Gastroesophageal sphincter (tissue), 4 donors: ENCODE measurements at regions not wholly inside any gene's neighbourhood (a gene's known extent, or its start where the extent isn't known, plus 50 kb on each side); places are given as distances from the start of the nearest gene placed in this dataset.

Source experiments
- ATAC-seq: fragments of 150-250 bp; one replicate; pipeline ENCODE4 v1.9.1; 2016; ENCODE audit warnings: mild to moderate bottlenecking, moderate library complexity
- H3K27ac ChIP-seq, 4 donors: fragments of 200-600 bp; sonication (generic) in 3 of 4; 1 replicate in 3 of 4; 2 replicates in 1 of 4; pipeline ENCODE4 v1.5.1; 2016 to 2019
- H3K27me3 ChIP-seq: fragments of 200-600 bp; sonication (generic); one replicate; pipeline ENCODE4 v1.5.1; 2019
- H3K36me3 ChIP-seq, 2 donors: fragments of 200-600 bp; sonication (generic); one replicate each; pipeline ENCODE4 v1.5.1; 2019; ENCODE audit warnings: control low read depth in 1 of 2
- H3K4me1 ChIP-seq, 3 donors: fragments of 200-600 bp; sonication (generic); 1 replicate in 2 of 3; 2 replicates in 1 of 3; pipeline ENCODE4 v1.5.1; 2016 to 2019; ENCODE audit warnings: control low read depth in 2 of 3
- H3K4me3 ChIP-seq, 2 donors: fragments of 200-600 bp; sonication (generic); one replicate each; pipeline ENCODE4 v1.5.1; 2019; ENCODE audit warnings: mild to moderate bottlenecking in 1 of 2, moderate library complexity in 1 of 2
- H3K9me3 ChIP-seq, 3 donors: fragments of 200-600 bp; sonication (generic); one replicate each; pipeline ENCODE4 v1.5.1; 2017 to 2019; ENCODE audit warnings: control low read depth in 2 of 3
- CTCF ChIP-seq, 4 experiments: fragments of 200-600 bp in 2 of 4; fragments of 450-650 bp in 2 of 4; sonication (generic) in 1 of 4; IDR thresholded peaks; one replicate each; pipeline ENCODE4 v1.5.1; 2017 to 2019; ENCODE audit warnings: antibody characterized with exemption in 4 of 4, mild to moderate bottlenecking in 2 of 4, moderate library complexity in 2 of 4
- EP300 ChIP-seq: sonication (generic); formaldehyde crosslinking; IDR thresholded peaks from one replicate; pipeline ENCODE4 v1.6.1; 2017; ENCODE audit warnings: antibody characterized with exemption, mild to moderate bottlenecking
- POLR2A ChIP-seq, 2 donors: fragments of 450-650 bp; IDR thresholded peaks; one replicate each; pipeline ENCODE4 v1.6.1; 2017; ENCODE audit warnings: antibody characterized with exemption in 2 of 2, mild to moderate bottlenecking in 2 of 2, moderate library complexity in 1 of 2
- POLR2AphosphoS5 ChIP-seq: sonication (generic); formaldehyde crosslinking; IDR thresholded peaks from one replicate; pipeline ENCODE4 v1.6.1; 2017; ENCODE audit warnings: antibody characterized with exemption
- WGBS, 2 donors: methylation state at CpG; one replicate each; pipeline ENCODE4 v1.1.5; 2018; ENCODE audit warnings: low coverage in 1 of 2; 5-methylcytosine and 5-hydroxymethylcytosine counted together

- Histone ChIP-seq H3K4me3 (no peak overlapping the region), H3K9me3 (no peaks in the 10 kb centered on the region), H3K36me3 (no peaks in the 10 kb centered on the region), H3K27me3 (no peaks in the 10 kb centered on the region), H3K27ac (peak overlapping the region; percentile 66 to 78 (median 70)), H3K4me1 (peaks cover 6 to 73% (median 22%) of the 10 kb centered on the region in 3 donors)
- ATAC-seq = peak; percentile 61
- 23 to 43% methylated on average over 3 of the region's 3 CpGs for WGBS, 2 donors
- TF ChIP-seq POLR2AphosphoS5 (peak; percentile 93), POLR2A (IDR thresholded peaks at IDR 0.05) (no peak), EP300 (no peak), CTCF (IDR thresholded peaks at IDR 0.05) (peak; percentile 24 to 69 (median 58))
These were observed 107.8 kb upstream of the MTNR1B start for GRCh38 chr11:92861634-92862033.

- peak; percentile 50 for TF ChIP-seq POLR2AphosphoS5
- no peak for TF ChIP-seq CTCF (IDR thresholded peaks at IDR 0.05)
- no peaks in the 10 kb centered on the region for H3K27me3 ChIP-seq
- no peak overlapping the region for H3K4me3 ChIP-seq
- H3K4me1 ChIP-seq = peaks cover 0 to 63% (median 22%) of the 10 kb centered on the region in 3 donors
- 10 to 65% methylated on average over 1 to 2 of the region's 2 CpGs for WGBS, 2 donors
- peak; percentile 80 for ATAC-seq
- H3K36me3 ChIP-seq = no peaks in the 10 kb centered on the region
- peak overlapping the region in 3 of 4 donors; percentile 23 to 59 (median 56) for H3K27ac ChIP-seq
- H3K9me3 ChIP-seq = no peaks in the 10 kb centered on the region
These were observed 104.1 kb upstream of the MTNR1B start for GRCh38 chr11:92865352-92865751.

DNA sequence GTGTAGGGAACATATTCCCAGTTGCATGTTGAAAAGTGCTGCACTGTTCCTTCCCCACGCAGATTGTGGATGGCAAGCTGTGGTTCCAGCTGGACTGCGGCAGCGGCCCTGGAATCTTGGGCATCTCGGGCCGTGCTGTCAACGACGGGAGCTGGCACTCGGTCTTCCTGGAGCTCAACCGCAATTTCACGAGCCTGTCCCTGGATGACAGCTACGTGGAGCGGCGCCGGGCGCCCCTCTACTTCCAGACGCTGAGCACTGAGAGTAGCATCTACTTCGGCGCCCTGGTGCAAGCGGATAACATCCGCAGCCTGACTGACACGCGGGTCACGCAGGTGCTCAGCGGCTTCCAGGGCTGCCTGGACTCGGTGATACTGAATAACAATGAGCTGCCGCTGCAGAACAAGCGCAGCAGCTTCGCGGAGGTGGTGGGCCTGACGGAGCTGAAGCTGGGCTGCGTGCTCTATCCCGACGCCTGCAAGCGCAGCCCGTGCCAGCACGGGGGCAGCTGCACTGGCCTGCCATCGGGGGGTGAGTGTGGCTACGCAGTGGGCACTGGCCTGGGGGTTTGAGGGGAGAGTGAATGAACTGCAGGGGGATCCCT, 102.7 kb upstream of the MTNR1B start:
- Histone ChIP-seq H3K9me3 (no peaks in the 10 kb centered on the region), H3K4me1 (peaks cover 0 to 50% (median 22%) of the 10 kb centered on the region in 3 donors), H3K27me3 (no peaks in the 10 kb centered on the region), H3K36me3 (no peaks in the 10 kb centered on the region), H3K27ac (no peak overlapping the region), H3K4me3 (no peak overlapping the region)
- ATAC-seq = no peak
- WGBS, 2 donors = 100% methylated on average over 1 of the region's 38 CpGs; no CpG with 5 or more reads in 1 of the 2 donors
- TF ChIP-seq POLR2A (IDR thresholded peaks at IDR 0.05) (no peak), EP300 (no peak), POLR2AphosphoS5 (no peak), CTCF (IDR thresholded peaks at IDR 0.05) (no peak)

DNA sequence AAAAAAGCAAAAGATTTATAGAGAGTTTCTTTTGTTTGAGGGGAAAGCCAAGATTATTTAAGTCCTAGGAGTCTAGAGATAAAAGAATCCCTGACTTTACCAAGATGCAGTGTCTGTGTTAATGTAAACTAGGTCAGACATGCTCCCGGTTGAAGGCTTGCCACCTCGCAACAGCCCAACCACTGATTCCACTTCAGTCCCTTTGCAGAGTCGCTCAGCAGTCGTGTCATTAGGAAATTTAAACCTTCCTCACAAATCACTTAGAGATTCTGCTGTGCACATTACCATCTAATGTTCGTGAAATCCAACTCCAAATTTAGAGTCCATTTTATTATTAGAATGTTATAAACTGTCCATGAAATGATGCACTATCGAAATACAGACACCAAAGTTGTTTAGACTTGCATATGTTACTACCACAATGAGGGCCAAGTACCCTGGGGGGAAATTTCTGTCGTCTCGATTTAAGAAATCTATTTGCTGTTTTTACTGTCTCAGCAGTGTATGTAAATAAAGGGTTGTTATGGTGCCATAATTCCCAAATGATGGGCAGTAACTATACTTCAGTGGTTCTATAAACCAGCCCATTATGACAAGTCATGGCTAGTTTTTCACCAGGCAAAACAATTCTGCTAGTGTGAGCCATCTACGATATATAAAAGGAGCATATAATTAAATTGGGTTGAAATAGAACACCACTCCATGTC, 101.4 kb upstream of the MTNR1B start:
- peaks cover 0 to 37% (median 12%) of the 10 kb centered on the region in 3 donors for H3K4me1 ChIP-seq
- H3K27me3 ChIP-seq = no peaks in the 10 kb centered on the region
- no peak overlapping the region for H3K27ac ChIP-seq
- ATAC-seq = no peak
- TF ChIP-seq EP300 = no peak
- no peak for TF ChIP-seq POLR2AphosphoS5
- no peak for TF ChIP-seq CTCF (IDR thresholded peaks at IDR 0.05)
- TF ChIP-seq POLR2A (IDR thresholded peaks at IDR 0.05) = no peak
- WGBS, 2 donors = 56 to 72% methylated on average over 9 of the region's 9 CpGs
- H3K4me3 ChIP-seq = no peak overlapping the region
- H3K9me3 ChIP-seq = no peaks in the 10 kb centered on the region
- no peaks in the 10 kb centered on the region for H3K36me3 ChIP-seq

- ATAC-seq = no peak
- 67 to 83% methylated on average over 1 of the region's 1 CpG for WGBS, 2 donors
- TF ChIP-seq CTCF (IDR thresholded peaks at IDR 0.05) = no peak
- TF ChIP-seq POLR2A (IDR thresholded peaks at IDR 0.05) = no peak
- TF ChIP-seq EP300 = no peak
- no peak for TF ChIP-seq POLR2AphosphoS5
- H3K27me3 ChIP-seq = no peaks in the 10 kb centered on the region
- H3K27ac ChIP-seq = no peak overlapping the region
- H3K4me3 ChIP-seq = no peak overlapping the region
- H3K36me3 ChIP-seq = no peaks in the 10 kb centered on the region
- no peaks in the 10 kb centered on the region for H3K9me3 ChIP-seq
- peaks cover 0 to 21% (median 8%) of the 10 kb centered on the region in 3 donors for H3K4me1 ChIP-seq
These were observed 99.7 kb upstream of the MTNR1B start for GRCh38 chr11:92869716-92870115.
